Ascending aorta (tissue), 2 donors: ENCODE measurements at regions not wholly inside any gene's neighbourhood (a gene's known extent, or its start where the extent isn't known, plus 50 kb on each side); places are given as distances from the start of the nearest gene placed in this dataset.

Experiments used
- DNase-seq, 2 donors: peaks; one replicate each; pipeline ENCODE4 v3.0.0-alpha.2; 2019; ENCODE audit warnings: low spot score in 2 of 2
- H3K27ac ChIP-seq, 2 donors: fragments of 200-600 bp; sonication (generic); one replicate each; pipeline ENCODE4 v1.5.1; 2016 to 2017; ENCODE audit warnings: mild to moderate bottlenecking in 1 of 2
- H3K27me3 ChIP-seq: fragments of 200-600 bp; sonication (generic); one replicate; pipeline ENCODE4 v1.5.1; 2017
- H3K36me3 ChIP-seq, 2 donors: fragments of 200-600 bp; sonication (generic); one replicate each; pipeline ENCODE4 v1.5.1; 2016
- H3K4me1 ChIP-seq, 2 donors: fragments of 200-600 bp; sonication (generic); one replicate each; pipeline ENCODE4 v1.5.1; 2016 to 2017; ENCODE audit warnings: mild to moderate bottlenecking in 1 of 2
- H3K4me3 ChIP-seq, 2 donors: fragments of 200-600 bp; sonication (generic); one replicate each; pipeline ENCODE4 v1.5.1; 2016 to 2017; ENCODE audit warnings: mild to moderate bottlenecking in 1 of 2
- H3K9me3 ChIP-seq, 2 donors: fragments of 200-600 bp; sonication (generic); one replicate each; pipeline ENCODE4 v1.5.1; 2016
- CTCF ChIP-seq, 3 experiments: fragments of 200-600 bp in 2 of 3; fragments of 450-650 bp in 1 of 3; sonication (generic) in 2 of 3; IDR thresholded peaks; one replicate each; pipeline ENCODE4 v1.5.1; 2016 to 2019; ENCODE audit warnings: antibody characterized with exemption in 3 of 3, mild to moderate bottlenecking in 1 of 3, moderate library complexity in 1 of 3
- intact Hi-C: fragments of 100-400 bp; cut with DNase I; formaldehyde crosslinking; loops from one replicate; pipeline ENCODE4 v1.15.1; 2023

DNA sequence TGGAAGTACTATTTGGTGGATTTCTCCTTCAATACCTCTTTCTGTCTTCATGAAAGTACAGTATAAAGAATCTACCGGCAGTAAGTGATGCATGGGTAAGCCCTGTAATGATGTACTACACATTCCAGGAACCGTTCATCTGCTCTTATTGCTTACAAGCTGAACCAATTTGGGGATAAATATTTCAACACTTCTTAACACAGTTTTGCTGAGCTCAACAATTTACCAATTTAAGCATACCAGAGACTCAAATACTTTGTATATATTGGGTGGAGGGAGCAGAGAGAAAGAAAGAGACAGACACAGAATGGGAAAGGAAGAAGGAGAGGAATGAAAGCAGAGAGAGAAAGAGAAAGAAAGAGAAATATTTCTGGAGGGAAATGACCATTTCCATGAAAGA lies 821.1 kb upstream of the FLRT2 start:
- no peak overlapping the region for H3K4me3 ChIP-seq
- H3K4me1 ChIP-seq: no peaks in the 10 kb centered on the region
- no peaks in the 10 kb centered on the region for H3K36me3 ChIP-seq
- intact Hi-C loops: no loop called here
- no peak for DNase-seq
- TF ChIP-seq CTCF (IDR thresholded peaks at IDR 0.05): no peak
- H3K27me3 ChIP-seq: no peaks in the 10 kb centered on the region
- no peak overlapping the region for H3K27ac ChIP-seq
- no peaks in the 10 kb centered on the region for H3K9me3 ChIP-seq

DNA sequence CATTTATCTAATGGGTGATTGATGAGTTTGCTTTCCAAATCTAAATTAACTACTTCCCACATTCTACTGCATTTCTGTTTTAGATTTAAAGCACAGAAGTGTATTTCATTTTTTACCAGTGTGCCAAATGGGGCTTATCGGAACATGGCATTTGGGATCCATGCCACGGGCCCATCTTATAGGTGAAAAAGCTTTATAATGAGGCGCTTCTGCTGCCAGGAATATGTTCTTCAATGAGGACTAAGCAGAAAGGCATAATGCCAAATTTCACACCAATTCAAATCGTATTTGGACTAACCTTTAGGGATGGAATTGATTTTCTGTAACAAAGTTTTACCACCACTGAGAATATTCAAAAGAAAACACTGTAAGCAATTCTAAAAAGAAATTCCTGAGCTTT lies 803.5 kb upstream of the FLRT2 start:
- no peak overlapping the region for H3K27ac ChIP-seq

GRCh38 chr14:84749191-84749955 lies 780.6 kb upstream of the FLRT2 start:
- intact Hi-C loops: no loop called here
- no peak overlapping the region for H3K4me3 ChIP-seq
- no peak for TF ChIP-seq CTCF (IDR thresholded peaks at IDR 0.05)
- H3K27ac ChIP-seq: no peak overlapping the region
- no peaks in the 10 kb centered on the region for H3K9me3 ChIP-seq
- H3K36me3 ChIP-seq: no peaks in the 10 kb centered on the region
- H3K27me3 ChIP-seq: no peaks in the 10 kb centered on the region
- no peaks in the 10 kb centered on the region for H3K4me1 ChIP-seq
- DNase-seq: no peak

More for the DNA sequence above, 803.5 kb upstream of the FLRT2 start:
- Histone ChIP-seq H3K9me3 (no peaks in the 10 kb centered on the region), H3K4me1 (no peaks in the 10 kb centered on the region), H3K4me3 (no peak overlapping the region), H3K27me3 (no peaks in the 10 kb centered on the region), H3K36me3 (no peaks in the 10 kb centered on the region)
- no peak for DNase-seq
- intact Hi-C loops: no loop called here
- TF ChIP-seq CTCF (IDR thresholded peaks at IDR 0.05): no peak

DNA sequence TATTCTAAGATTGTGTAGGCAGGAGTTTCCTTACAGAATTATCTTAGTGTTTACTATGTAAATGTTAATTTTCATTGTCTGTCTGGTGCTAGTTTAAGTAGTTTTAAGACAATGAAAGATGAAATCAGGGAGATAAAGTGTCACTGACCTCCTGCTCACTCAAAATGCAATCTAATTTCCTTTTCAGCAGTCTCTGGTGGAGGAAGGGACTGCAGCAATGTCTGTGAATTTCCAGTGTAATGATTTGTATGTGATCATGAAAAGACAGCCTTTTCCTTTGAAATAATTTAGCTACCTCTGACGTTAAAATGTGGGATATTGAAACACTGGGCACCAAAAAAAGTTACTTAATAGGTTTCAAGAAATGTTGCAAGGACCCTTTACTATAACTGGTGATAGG lies 779.7 kb upstream of the FLRT2 start:
- Histone ChIP-seq H3K27me3 (no peaks in the 10 kb centered on the region), H3K36me3 (no peaks in the 10 kb centered on the region), H3K9me3 (no peaks in the 10 kb centered on the region), H3K4me3 (no peak overlapping the region), H3K4me1 (no peaks in the 10 kb centered on the region), H3K27ac (no peak overlapping the region)
- TF ChIP-seq CTCF (IDR thresholded peaks at IDR 0.05): no peak
- intact Hi-C loops: no loop called here
- DNase-seq: no peak

DNA sequence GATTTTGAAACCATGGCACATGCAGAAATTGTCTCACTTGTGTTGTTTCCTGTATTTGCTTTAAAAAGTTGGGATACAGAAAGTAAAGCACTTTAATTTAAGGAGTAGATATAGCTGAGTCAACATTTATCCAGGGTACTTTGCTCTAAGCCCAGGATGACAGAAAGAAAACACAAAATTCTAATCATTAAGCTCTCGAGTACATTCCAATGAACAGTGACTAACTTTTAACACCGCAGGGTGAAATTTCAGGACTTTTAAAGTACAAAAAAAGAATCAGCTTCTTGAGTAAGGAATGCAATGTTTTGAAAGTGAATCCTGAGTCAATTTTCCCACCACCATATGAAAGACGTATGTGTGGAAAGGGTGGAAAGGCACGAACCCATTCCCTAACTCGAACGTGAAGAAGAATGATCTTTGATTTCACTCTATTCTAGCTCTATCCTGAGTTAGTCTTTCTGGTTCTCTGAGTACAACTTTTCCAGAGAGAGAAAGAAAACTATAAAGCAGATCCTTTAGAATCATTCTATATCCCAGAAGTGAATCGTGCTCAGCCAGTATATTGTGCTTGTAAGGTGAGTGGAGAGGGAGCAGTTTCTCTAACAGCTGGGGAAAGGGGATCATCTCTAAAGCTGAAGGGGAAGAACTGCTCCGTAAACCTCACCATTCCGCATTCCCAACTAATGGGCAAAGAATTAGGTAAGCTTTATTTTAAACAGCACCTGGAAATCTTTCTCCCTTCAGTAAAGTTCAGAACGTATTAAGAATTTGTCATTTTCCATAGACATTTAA lies 779.0 kb upstream of the FLRT2 start:
- Histone ChIP-seq H3K27me3 (no peaks in the 10 kb centered on the region), H3K9me3 (no peaks in the 10 kb centered on the region), H3K4me1 (no peaks in the 10 kb centered on the region), H3K36me3 (no peaks in the 10 kb centered on the region), H3K27ac (no peak overlapping the region), H3K4me3 (no peak overlapping the region)
- no peak for DNase-seq
- no peak for TF ChIP-seq CTCF (IDR thresholded peaks at IDR 0.05)
- intact Hi-C loops: no loop called here
